ENCODE measurements at regions not wholly inside any gene's neighbourhood (a gene's known extent, or its start where the extent isn't known, plus 50 kb on each side); places are given as distances from the start of the nearest gene placed in this dataset.
"Not testable (repeated sequence)": the region's sequence is repeated elsewhere in the genome, so short reads cannot be mapped to it uniquely, and the experiment has no call there.

- ATAC-seq (ENCODE audit: poor library complexity) = no peak
- intact Hi-C loops (cut with DNase I) = no loop called here
These were observed 85.5 kb upstream of the ATP1A1 start for GRCh38 chr1:116287341-116288200.

GRCh38 chr1:116288201-116288598 is 84.8 kb upstream of the ATP1A1 start:
- ATAC-seq (ENCODE audit: poor library complexity) (no peak), DNase-seq (no peak)
- intact Hi-C loops (cut with DNase I) = no loop called here

More at GRCh38 chr1:116287341-116288200, 85.5 kb upstream of the ATP1A1 start:
- DNase-seq = no peak

GRCh38 chr1:116289193-116289592 is 83.9 kb upstream of the ATP1A1 start:
- intact Hi-C loops (cut with DNase I) = no loop called here
- ATAC-seq (ENCODE audit: poor library complexity) = no peak
- no peak for DNase-seq

GRCh38 chr1:116290085-116290705 is 82.8 kb upstream of the ATP1A1 start:
- DNase-seq (no peak), ATAC-seq (ENCODE audit: poor library complexity) (no peak)
- intact Hi-C loops (cut with DNase I) = no loop called here

GRCh38 chr1:116291024-116291423 is 82.0 kb upstream of the ATP1A1 start:
- DNase-seq (no peak), ATAC-seq (ENCODE audit: poor library complexity) (no peak)
- intact Hi-C loops (cut with DNase I) = no loop called here

- intact Hi-C loops (cut with DNase I) = no loop called here
These were observed 79.9 kb upstream of the ATP1A1 start for GRCh38 chr1:116292929-116293725.

GRCh38 chr1:116297495-116298212 is 75.4 kb upstream of the ATP1A1 start:
- ATAC-seq (ENCODE audit: poor library complexity) (no peak), DNase-seq (no peak)
- intact Hi-C loops (cut with DNase I) = no loop called here

More at GRCh38 chr1:116292929-116293725, 79.9 kb upstream of the ATP1A1 start:
- DNase-seq = no peak
- no peak for ATAC-seq (ENCODE audit: poor library complexity)

- ATAC-seq (ENCODE audit: poor library complexity); intact Hi-C loops (cut with DNase I); DNase-seq: not testable (repeated sequence)
These were observed 74.8 kb upstream of the ATP1A1 start for GRCh38 chr1:116298213-116298579.

- DNase-seq (no peak), ATAC-seq (ENCODE audit: poor library complexity) (no peak)
- intact Hi-C loops (cut with DNase I) = no loop called here
These were observed 74.3 kb upstream of the ATP1A1 start for GRCh38 chr1:116298746-116299145.

GRCh38 chr1:116299248-116299647 is 73.8 kb upstream of the ATP1A1 start:
- intact Hi-C loops (cut with DNase I) = no loop called here
- DNase-seq = no peak

GRCh38 chr1:116302281-116302680 is 70.8 kb upstream of the ATP1A1 start:
- DNase-seq = no peak
- no peak for ATAC-seq (ENCODE audit: poor library complexity)
- intact Hi-C loops (cut with DNase I) = no loop called here

More at GRCh38 chr1:116299248-116299647, 73.8 kb upstream of the ATP1A1 start:
- no peak for ATAC-seq (ENCODE audit: poor library complexity)

- DNase-seq = no peak
- ATAC-seq (ENCODE audit: poor library complexity) = no peak
- intact Hi-C loops (cut with DNase I) = no loop called here
These were observed 66.9 kb upstream of the ATP1A1 start for GRCh38 chr1:116306102-116306501.

- no peak for ATAC-seq (ENCODE audit: poor library complexity)
- no peak for DNase-seq
- intact Hi-C loops (cut with DNase I) = no loop called here
These were observed 66.1 kb upstream of the ATP1A1 start for GRCh38 chr1:116306840-116307442.

GRCh38 chr1:116308276-116308675 is 64.8 kb upstream of the ATP1A1 start:
- intact Hi-C loops (cut with DNase I) = no loop called here
- DNase-seq (no peak), ATAC-seq (ENCODE audit: poor library complexity) (no peak)

GRCh38 chr1:116309090-116309870 is 63.8 kb upstream of the ATP1A1 start:
- no peak for DNase-seq
- intact Hi-C loops (cut with DNase I) = no loop called here
- no peak for ATAC-seq (ENCODE audit: poor library complexity)

- intact Hi-C loops (cut with DNase I) = no loop called here
- DNase-seq (no peak), ATAC-seq (ENCODE audit: poor library complexity) (no peak)
These were observed 62.9 kb upstream of the ATP1A1 start for GRCh38 chr1:116310180-116310579.

- intact Hi-C loops (cut with DNase I) = no loop called here
- ATAC-seq (ENCODE audit: poor library complexity) (no peak), DNase-seq (no peak)
These were observed 61.9 kb upstream of the ATP1A1 start for GRCh38 chr1:116311193-116311592.
